Stimulated activated CD4-positive, alpha-beta T cell treated with anti-CD3 and anti-CD28 coated beads, Interleukin-1b, Interleukin-23, amount 100 ng/mL, for 48 hours (primary cell): ENCODE measurements at regions not wholly inside any gene's neighbourhood (a gene's known extent, or its start where the extent isn't known, plus 50 kb on each side); places are given as distances from the start of the nearest gene placed in this dataset.
"Not testable (repeated sequence)": the region's sequence is repeated elsewhere in the genome, so short reads cannot be mapped to it uniquely, and the experiment has no call there.

Experiments
- DNase-seq: peaks from one replicate; pipeline ENCODE4 v3.0.0-alpha.2; 2020

DNA sequence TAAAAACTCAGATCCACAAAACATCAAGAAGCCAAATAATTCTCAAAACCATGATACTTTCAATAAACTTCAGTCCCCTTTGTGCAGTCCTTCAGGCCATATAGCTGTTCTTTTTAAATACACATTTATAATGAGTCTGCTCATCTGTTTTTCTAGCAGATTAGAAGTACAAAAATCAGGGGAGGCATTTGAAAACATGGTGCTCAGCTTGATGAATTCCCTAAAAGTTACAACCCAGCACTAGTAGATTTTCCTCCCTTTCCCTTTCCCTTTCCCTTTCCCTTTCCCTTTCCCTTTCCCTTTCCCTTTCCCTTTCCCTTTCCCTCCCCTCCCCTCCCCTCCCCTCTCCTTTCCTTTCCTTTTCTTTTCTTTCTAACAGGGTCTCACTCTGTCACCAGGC lies 884.6 kb upstream of the AMELY start:
- no peak for DNase-seq

DNA sequence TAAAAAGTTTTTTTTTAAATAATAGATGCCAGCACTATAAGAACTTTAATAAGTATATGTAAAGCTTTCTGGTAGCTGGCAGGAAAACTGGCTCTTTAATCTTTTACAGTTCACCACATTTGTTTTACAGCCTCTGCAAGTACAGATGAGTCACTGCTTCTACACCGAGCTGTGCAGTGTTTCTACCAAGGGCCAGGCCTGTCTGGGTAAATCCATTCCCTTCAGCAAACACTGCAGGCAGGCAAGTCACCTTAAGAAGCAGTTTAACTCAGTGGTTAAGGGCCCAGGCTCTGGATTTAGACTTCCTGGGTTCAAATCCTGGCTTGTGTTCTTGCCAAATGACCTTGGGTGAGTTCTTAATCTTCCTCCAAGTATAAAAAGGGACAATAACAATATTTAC lies 882.9 kb upstream of the AMELY start:
- DNase-seq: peak; percentile 24

DNA sequence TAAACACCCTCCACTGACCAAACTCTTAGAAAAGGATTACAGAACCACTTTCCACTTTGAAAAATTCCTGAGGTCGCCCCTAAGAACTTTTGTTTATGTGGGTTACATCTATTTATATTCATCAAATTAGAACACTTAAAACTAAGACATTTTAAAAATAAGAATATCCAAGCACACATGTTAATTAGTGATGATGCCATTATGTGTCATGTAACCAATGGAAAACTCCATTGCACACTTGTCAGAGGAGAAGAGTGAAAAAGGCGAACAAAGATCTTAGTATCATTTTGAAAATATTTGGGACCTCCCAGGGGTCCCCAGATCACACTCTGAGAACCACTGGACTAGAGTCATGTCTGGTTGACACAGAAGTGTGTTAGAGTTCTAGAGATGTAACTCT lies 882.4 kb upstream of the AMELY start:
- DNase-seq: no peak

DNA sequence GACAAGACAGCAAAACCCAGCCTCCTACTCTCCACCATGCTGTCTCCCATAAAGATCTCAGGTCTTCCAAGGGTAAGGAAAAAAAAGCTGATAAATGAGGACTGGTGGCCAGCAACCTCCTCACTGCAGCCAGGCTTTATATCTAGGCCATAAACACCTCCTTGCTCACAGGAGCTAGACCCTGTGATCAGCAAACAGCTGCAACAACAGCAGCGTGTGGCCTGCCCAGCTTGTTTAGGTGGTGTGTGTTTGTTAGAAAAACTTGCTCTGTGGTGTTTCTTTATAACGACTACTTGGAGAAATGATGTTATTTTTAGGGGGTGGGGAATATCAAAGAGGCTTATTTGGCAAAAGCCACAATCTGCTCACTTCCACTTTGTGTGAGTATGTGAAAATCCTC lies 880.9 kb upstream of the AMELY start:
- no peak for DNase-seq

DNA sequence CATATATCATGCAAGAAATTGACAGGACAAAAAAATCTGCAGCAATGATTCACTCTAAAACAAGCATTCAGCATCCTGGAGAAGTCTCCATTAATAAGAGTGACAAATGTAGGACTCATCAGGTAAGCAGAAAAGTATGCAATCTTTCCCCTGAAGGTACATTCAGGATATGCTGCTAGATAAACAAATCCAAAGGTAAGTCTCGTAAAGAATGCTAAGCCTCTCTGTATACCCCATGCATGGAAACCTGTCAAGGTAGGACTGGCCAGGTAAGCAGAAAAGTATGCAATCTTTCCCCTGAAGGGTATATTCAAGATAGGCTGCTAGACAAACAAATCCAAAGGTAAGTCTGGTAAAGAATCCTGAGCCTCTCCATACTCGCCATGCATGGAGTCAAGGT lies 869.9 kb upstream of the AMELY start:
- no peak for DNase-seq

DNA sequence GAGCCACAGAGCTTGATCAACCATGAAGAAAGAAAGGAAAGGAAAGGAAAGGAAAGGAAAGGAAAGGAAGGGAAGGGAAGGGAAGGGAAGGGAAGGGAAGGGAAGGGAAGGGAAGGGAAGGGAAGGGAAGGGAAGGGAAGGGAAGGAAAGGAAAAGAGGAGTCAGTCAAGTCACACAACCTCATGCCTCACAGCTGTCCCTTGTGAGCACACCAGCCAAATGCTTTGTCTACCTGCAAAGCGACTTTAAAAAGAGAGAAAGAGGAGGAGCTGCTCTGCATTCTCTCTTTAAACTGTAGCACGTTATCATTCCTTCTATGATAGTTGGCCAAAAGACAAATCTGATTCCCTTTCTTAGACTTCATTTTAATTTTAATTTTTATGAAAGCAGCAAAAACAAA lies 863.9 kb upstream of the AMELY start:
- not testable (repeated sequence) for DNase-seq

DNA sequence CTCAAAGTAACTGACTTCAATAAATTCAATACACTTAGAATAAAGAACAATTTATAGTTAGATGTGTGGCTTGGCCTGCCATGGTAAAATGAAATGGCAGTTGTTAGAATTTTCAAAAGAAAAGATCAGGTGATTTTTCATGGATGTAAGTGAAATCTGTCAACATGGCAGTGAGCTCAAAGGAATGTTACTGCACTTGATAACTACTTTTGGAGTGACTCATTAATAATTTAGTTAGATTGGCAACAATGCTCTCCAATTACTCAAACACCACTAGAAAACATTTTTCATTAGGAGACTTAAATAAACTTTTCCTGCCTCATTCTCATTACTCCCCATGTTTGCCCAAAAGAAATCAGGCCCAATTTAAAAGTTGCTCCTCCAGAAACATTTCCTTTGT lies 860.2 kb upstream of the AMELY start:
- no peak for DNase-seq

DNA sequence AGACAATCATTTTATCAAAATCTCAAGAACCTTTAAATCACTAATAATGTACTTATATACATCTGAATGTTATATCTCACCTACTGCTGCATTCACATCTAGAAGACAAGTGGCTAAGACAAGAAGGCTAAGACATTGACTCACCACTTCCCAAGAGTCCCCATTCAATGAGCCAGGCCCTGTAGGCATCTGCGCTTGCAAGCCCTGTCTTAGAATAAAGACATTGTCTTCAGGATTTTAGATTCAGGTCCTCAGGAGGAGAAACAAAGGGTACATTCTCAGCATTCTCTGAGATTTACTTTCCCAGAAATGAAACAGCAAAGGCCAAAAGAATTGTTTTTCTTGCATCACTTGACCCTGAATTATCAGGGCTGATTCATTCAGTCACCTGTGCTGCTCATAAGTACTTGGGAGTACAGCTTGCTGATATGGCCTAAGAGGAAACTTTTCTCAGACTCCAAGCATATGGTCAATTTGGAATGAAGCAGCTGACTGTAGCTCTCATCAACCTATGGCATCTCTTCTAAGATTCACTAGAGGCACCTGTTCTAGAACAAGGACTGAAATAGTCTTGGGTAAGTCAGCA lies 858.3 kb upstream of the AMELY start:
- DNase-seq: no peak

DNA sequence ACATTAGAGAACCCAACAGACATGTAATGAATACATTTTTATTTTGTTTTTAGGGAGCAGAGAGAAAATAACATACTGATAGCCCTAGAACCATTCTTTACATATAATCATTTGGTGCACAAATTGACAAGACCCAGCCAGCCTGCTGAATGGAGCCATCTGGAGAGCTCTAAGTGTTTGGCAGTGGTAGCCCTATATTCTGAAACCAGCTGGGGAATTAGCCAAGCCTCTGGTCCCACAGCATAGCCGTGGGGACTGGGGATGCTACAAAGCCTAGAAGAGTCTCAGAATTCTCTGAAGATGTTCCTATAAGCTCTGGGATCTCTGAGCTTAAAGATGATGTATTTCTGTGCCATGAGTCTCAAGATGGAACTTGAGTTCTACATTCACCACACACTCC lies 857.3 kb upstream of the AMELY start:
- DNase-seq: no peak

DNA sequence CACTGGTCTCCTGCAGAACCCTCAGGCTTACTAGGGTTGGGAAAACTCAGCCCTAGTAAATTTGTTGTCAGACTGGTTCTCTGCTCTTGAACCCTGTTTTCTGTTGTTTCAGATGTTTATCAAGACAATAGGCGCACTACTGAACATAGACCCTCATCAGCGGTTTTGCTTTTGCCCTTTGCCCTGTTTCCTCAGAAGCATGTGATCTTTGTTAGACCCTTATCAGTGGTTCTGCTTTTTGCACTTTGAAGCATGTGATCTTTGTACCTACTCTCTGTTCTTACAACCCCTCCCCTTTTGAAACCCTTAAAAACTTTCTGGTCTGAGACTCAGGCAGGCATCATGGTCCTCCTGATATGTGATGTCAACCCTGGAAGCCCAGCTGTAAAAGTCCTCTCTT lies 842.2 kb upstream of the AMELY start:
- DNase-seq: no peak

DNA sequence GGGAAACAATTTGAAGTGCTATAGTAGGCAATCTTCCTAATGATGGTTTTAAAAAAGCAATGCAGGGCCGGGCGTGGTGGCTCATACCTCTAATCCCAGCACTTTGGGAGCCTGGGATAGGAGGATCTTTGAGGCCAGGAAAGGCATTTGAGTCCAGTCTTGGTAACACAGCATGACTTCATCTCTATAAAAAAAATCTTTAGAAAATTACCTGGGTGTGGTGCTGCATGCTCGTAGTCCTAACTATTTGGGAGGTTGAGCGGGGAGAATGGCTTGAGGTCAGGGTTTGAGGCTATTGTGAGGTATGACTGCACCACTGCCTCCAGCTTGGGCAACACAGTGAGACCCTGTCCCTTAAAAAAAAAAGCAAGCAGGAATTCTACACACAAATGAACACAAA lies 835.2 kb upstream of the AMELY start:
- DNase-seq: no peak

DNA sequence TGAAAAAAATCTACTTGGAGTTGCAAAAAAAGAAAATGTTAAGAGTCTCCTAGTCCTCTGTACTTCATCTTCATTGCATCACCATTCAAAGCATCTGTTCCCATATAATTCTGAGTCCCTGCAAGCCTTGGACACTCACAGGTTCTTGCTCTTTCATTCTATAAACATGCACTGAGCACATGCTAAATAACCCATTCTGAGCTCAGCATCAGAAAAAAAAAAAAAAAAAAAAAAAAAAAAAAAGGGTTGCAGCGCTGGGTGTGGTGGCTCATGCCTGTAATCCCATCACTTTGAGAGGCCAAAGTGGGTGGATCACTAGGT lies 834.0 kb upstream of the AMELY start:
- DNase-seq: no peak

DNA sequence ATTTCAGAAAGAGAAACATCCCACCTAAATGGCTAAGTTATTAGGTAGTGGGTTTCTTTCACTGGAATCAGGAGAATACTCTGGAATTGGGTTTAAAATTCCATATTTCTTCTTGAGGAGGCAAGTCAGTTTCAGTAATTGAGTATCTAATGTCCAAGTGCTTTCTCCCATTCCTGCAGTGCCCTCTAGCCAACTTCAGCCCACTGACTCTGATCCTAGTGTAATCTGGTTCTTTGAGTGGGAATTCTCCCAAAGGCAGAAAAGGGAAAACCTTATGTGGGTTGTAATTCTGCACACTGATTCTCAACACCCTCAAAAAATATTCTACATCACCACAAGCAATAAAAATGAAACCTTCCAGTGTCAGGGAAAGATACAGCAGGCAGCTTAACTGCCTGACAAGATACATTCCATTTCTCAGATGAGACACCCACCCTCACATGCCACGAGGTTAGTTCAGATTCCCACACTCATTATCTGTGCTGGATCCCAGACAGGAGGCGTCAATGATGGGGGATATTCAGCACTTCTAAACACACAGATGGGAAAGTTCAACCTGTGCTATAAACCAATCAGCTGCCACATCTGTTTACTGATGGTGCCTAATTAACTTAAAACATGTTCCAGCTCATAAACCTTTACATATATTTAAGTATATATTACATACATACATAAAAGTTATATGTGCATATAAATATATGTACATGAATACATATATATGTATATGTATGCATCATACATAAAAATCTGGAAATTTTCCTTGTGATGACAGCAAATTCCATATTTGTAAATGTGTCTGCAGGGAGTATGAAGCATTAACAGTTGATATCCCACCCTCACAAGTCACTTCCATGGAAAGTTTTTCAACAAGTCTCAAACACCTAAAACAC lies 833.4 kb upstream of the AMELY start:
- no peak for DNase-seq

DNA sequence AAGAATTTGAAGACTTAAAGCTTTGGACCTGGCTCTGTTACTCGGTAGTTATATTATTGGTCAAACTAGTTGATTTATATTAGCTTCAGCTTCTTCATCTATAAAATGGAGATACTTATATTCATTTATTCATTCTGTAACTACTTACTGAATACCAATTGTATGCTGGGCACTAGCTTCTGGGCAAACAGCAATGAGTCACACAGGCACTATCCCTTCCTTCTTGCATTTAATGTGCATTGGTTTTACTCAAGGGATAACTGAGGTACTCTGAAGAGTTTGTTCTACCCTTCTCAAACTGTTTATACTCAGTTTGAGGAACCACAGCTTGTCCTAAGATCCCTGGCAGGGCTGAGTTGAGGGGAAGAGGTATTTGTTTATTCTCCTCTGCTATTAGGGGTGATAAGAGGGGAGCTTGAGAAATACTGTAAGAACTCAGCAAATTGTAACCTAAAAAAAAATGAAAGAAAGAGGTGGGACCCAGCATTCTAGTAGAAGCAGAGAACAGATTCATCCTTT lies 825.4 kb upstream of the AMELY start:
- DNase-seq: no peak

DNA sequence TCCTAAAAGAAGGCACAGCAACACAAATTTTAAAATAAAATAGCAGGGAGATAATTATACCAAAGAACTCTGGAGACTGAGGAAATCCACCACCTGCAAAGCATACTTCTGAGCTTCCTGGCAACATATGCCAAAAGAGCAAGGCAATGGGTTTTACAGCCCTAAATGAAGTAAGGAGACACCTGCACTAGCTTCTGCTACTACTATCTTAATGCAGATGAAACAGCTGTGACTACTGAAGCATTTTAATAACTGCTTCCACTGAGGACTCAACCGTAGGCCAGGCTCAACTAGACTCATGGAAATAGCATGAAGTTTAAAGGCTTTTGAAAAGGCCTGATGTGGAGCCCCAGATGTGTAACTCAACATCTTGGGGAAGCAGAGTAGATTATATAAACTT lies 820.1 kb upstream of the AMELY start:
- DNase-seq: no peak

DNA sequence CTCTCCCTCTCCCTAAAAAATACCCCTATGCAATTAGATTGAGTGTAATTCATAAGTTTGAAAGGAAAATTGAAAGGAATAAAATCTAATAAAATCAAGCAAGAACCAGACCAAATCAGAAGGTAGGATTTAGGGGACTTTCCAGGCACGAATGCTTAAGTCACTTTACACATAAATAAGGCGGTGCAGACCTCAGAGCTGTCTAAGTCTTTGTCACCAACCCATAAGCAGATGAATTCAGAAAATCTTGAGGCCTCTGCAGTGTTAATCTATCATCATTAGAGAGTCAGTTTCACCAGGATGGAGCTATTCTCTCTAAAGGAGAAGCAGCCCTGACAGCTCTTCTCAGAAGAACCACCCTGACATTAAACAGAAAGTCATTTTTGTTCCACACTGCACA lies 819.1 kb upstream of the AMELY start:
- DNase-seq: no peak

DNA sequence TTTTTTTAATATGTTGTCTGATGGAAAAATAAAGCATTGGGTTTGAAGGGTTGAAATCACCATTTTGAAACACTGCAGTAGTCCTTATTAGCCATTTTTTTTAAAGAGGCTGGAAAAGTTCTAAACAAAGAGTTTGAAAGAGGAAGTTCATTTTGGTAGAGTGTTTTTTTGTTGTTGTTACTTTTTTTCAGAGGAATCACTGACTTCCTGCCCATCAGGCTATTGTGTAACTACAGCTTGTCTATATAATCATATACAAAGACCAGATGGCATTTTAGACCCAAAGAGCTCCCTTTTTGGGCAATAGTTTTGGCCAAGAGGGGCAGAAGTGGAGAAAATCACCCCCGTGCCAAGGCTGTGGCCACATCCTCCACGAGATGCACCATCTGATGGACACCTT lies 818.5 kb upstream of the AMELY start:
- DNase-seq: no peak

DNA sequence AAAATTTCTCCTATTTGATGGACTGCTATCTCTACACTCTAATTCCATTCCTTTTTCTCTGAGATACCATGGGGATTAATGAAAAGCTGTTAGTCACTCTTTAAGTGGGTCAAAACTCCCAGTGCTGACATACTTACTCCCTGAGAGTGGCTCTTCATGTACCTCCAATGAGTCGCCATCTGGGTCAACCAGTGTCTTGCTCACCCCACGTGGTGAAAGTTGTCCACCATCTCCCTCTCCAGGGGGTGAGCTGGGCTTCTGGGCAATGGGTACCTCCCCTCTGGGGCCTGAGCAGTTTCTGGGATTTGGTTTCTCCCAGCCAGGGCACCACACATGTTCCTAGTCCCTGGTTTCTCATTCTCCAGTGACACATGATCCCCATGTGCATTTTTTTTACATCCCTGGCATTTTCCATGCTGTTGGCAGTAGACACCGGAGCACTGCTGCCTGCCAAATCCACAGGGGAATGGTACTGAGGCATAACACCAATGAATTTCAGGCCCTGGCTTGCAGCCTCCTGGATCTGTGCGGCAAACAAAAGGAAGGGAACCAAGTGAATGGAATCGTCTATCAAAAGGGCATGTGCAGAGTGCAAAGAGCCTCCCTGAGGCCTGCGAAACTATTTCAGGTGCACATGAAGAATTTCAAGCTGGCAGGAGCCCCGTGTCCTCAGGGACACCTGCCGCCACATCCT lies 817.9 kb upstream of the AMELY start:
- DNase-seq: peak; percentile 21

DNA sequence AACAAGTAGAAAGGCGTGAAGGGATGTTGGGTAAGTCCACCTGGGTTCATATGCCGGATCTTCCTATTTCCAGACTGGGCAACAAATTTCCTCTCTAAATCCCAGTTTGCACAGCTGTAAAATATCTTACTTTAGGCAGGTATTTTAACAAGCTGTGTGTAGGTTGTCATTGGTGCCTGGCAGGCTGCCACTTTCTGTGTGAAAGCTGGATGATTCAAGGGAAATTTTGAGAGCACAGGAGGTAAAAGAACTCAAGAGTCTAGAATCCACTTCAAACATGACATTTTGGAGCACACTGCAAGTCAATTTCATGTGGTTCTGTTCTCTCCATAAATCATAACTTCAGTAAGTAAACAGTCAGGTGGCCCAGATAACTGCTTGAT lies 817.4 kb upstream of the AMELY start:
- peak; percentile 37 for DNase-seq

DNA sequence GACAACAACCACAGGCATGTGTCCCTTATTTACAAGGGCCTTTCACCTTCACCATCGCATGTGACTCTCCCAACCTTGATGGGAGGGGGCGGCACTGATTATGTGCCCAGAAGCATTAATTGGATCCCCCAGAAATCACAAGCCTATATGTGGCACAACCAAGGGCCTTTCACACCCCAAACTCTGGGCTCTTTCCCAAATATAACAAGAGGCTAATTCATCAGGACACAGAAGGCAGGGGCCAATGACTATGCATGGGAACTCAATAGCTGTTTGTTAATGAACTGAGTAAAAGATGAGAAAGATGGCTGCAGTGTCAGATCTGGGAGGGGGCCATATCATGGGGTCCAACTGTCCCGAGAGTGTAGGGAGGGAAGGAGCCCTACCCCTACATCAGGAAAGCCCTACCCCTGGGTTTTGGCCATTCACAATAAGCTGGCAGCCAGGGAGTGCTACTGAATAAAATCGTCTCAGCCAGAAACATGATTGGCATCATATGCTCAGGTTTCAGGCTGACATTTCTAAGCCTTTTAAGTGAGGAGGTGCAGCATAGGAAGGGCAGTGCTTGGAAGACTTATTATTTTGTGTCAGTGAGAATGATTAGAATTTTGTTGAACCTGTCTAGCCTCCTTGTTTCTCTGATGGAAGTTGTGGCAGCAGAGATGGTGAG lies 814.4 kb upstream of the AMELY start:
- DNase-seq: no peak

DNA sequence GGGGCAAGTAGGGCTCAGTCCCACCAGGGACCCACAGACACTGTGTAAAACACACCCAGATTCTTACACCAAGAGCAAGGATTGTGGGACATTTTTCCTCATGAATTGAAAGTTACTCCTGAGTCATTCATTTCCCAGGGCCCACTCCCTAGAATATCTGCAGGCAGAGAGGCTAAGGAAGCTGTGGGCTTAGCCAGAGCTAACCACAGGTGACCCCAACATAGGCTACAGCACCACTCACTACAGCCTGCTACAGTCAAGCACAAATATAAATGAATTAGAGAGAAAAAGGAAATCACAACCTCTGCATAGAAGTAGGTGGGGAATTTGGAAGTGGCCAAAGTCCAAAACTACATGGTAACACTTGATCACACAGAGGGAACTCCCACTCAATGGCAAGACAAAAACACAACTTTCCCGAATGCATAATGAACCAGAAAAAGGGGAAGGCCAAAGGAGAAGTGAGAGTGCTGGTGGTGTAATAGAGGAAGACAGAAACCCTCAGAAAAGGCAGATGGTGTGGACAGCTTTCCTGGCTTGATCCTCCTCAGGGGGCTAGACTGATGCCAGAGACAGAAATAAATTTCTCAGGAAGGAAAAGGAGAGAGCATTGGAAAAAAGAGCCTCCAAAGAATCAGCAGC lies 812.6 kb upstream of the AMELY start:
- DNase-seq: no peak

DNA sequence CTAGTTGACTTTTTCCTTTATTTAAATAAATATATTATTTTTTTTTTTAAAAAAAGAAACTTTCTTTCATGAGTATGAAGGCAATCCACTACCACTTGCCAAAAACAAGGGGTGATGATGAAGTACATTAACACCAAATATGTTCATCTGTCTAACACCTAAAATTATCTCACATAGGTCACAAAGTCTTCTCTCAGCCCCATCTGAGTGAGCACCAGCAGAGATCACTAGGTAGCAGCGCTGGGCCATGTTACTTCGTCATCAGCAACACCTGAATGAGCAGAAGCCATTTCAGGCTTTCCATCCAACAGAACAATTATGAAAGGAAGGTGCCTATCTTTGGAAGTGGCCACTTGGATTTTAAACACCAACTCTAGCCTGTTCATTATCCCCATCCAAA lies 811.6 kb upstream of the AMELY start:
- DNase-seq: no peak

DNA sequence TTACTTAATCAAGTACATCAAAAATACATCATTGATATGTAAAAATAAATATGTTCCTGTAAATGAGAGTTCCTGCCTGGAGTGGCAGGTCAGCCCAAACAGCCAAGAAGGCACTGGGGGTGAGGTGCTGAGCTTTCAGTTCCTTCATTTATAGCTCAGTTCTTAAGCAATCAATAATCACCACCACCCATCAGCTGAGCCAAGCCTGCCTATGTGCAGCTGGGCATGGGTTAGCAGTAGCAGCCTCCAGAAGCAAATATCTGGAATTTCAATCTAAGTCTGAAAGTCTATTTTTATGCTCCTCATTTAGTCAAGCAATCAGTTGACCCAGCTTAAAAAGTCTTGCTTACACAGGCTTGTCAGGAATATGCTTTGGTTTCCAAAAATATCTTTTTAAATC lies 811.0 kb upstream of the AMELY start:
- DNase-seq: no peak
